ENCODE measurements at regions not wholly inside any gene's neighbourhood (a gene's known extent, or its start where the extent isn't known, plus 50 kb on each side); places are given as distances from the start of the nearest gene placed in this dataset.
"Not testable (repeated sequence)": the region's sequence is repeated elsewhere in the genome, so short reads cannot be mapped to it uniquely, and the experiment has no call there.

DNA sequence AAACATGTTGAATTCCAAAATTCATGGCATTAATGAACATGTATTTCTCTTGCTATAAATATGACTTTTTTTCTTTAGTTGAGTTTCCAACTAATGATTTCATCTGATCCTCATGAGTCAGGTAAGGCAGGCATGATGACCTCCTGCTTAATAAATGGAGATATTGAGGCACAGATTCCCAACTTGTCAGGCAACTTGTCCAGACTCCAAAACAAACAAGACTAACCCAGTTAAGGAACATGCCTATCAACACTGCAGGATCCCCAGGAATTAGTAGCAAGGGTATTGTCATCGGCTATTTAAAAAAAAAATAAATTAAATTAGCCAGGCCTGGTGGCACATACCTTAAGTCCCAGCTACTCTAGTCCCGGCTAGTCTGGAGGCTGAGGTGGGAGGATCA lies 121.3 kb upstream of the SALL4 start:
- H3K4me1 Mint-ChIP-seq: no peaks in the 10 kb centered on the region
- H3K27me3 Mint-ChIP-seq (ENCODE audit: low read depth): no peaks in the 10 kb centered on the region
- TF ChIP-seq CTCF (IDR thresholded peaks at IDR 0.05; ENCODE audit: unreplicated experiment in 3 of 3): no peak
- H3K4me3 Mint-ChIP-seq: no peak overlapping the region
- no peaks in the 10 kb centered on the region for H3K36me3 Mint-ChIP-seq (ENCODE audit: low read depth)
- no peak overlapping the region for H3K27ac Mint-ChIP-seq
- H3K9me3 Mint-ChIP-seq: no peaks in the 10 kb centered on the region

DNA sequence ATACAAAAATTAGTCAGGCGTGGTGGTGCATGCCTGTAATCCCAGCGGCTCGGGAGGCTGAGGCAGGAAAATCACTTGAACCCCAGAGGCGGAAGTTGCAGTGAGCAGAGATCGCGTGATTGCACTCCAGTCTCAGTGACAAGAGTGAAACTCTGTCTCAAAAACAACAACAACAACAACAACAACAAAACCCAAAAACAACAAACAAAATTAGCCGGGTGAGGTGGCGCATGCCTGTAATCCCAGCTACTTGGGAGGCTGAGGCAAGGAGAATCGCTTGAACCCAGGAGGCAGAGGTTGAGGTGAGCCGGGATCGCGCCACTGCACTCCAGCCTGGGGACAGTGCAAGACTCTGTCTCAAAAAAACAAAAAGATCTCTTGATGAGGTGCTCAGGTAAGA lies 120.5 kb upstream of the SALL4 start:
- not testable (repeated sequence) for H3K27me3 Mint-ChIP-seq (ENCODE audit: low read depth); H3K9me3 Mint-ChIP-seq; H3K36me3 Mint-ChIP-seq (ENCODE audit: low read depth); H3K27ac Mint-ChIP-seq; H3K4me3 Mint-ChIP-seq; H3K4me1 Mint-ChIP-seq

GRCh38 chr20:51918561-51918960 lies 116.2 kb upstream of the SALL4 start:
- Mint-ChIP-seq H3K36me3 (ENCODE audit: low read depth) (no peaks in the 10 kb centered on the region), H3K27me3 (ENCODE audit: low read depth) (no peaks in the 10 kb centered on the region), H3K9me3 (no peaks in the 10 kb centered on the region), H3K4me1 (no peaks in the 10 kb centered on the region), H3K4me3 (no peak overlapping the region), H3K27ac (no peak overlapping the region)
- TF ChIP-seq CTCF (IDR thresholded peaks at IDR 0.05; ENCODE audit: unreplicated experiment in 3 of 3): no peak

- TF ChIP-seq CTCF (IDR thresholded peaks at IDR 0.05; ENCODE audit: unreplicated experiment in 3 of 3): no peak
- peaks cover 3% of the 10 kb centered on the region for H3K27me3 Mint-ChIP-seq (ENCODE audit: low read depth)
- H3K9me3 Mint-ChIP-seq: no peaks in the 10 kb centered on the region
- H3K4me3 Mint-ChIP-seq: no peak overlapping the region
- no peak overlapping the region for H3K27ac Mint-ChIP-seq
- H3K4me1 Mint-ChIP-seq: no peaks in the 10 kb centered on the region
- no peaks in the 10 kb centered on the region for H3K36me3 Mint-ChIP-seq (ENCODE audit: low read depth)
Observed at GRCh38 chr20:51917886-51918535, 115.7 kb upstream of the SALL4 start.

DNA sequence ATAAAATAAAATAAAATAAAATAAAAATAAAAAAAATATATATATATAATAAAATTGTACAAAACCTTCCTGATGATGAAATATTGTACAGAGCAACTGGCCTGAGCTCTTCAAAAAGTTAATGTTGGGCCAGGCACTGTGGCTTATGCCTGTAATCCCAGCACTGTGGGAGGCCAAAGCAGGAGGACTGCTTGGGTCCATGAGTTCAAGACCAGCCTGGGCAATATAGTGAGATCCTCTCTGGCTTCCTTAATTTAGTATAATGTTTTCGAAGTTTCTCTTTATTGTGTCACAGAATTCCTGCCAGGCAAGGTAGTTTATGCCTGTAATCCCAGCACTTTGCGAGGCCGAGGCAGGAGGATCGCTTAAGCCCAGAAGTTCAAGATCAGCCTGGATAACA lies 113.9 kb upstream of the SALL4 start:
- no peaks in the 10 kb centered on the region for H3K36me3 Mint-ChIP-seq (ENCODE audit: low read depth)
- peaks cover 10% of the 10 kb centered on the region for H3K4me1 Mint-ChIP-seq
- no peaks in the 10 kb centered on the region for H3K9me3 Mint-ChIP-seq
- H3K27ac Mint-ChIP-seq: no peak overlapping the region
- no peak overlapping the region for H3K4me3 Mint-ChIP-seq
- TF ChIP-seq CTCF (IDR thresholded peaks at IDR 0.05; ENCODE audit: unreplicated experiment in 3 of 3): no peak
- peaks cover 7% of the 10 kb centered on the region for H3K27me3 Mint-ChIP-seq (ENCODE audit: low read depth)

GRCh38 chr20:51914758-51915157 lies 112.4 kb upstream of the SALL4 start:
- Mint-ChIP-seq H3K27ac (no peak overlapping the region), H3K27me3 (ENCODE audit: low read depth) (peaks cover 7% of the 10 kb centered on the region), H3K9me3 (no peaks in the 10 kb centered on the region), H3K4me1 (peaks cover 25% of the 10 kb centered on the region), H3K36me3 (ENCODE audit: low read depth) (no peaks in the 10 kb centered on the region), H3K4me3 (no peak overlapping the region)
- no peak for TF ChIP-seq CTCF (IDR thresholded peaks at IDR 0.05; ENCODE audit: unreplicated experiment in 3 of 3)

All from nephron (organoid).